Fibroblast of lung (primary cell): ENCODE measurements at regions not wholly inside any gene's neighbourhood (a gene's known extent, or its start where the extent isn't known, plus 50 kb on each side); places are given as distances from the start of the nearest gene placed in this dataset.

Experiments
- DNase-seq, 2 donors: peaks; one replicate each; pipeline versions ENCODE4 v3.0.0 to v3.0.0-alpha.2; 2010; ENCODE audit warnings: low read depth in 2 of 2
- H2AFZ ChIP-seq: 2 replicates; pipeline ENCODE4 v1.5.1; 2012; ENCODE audit warnings: low read length, control low read depth, inconsistent platforms
- H3K27ac ChIP-seq: 2 replicates; pipeline ENCODE4 v1.5.1; 2011; ENCODE audit warnings: low read length, control low read depth; ENCODE audit not compliant: insufficient read depth
- H3K27me3 ChIP-seq: 2 replicates; pipeline ENCODE4 v1.5.1; 2011; ENCODE audit warnings: mild to moderate bottlenecking, low read length; ENCODE audit not compliant: control insufficient read depth, insufficient read depth
- H3K36me3 ChIP-seq: 2 replicates; pipeline ENCODE4 v1.5.1; 2011; ENCODE audit warnings: low read length; ENCODE audit not compliant: control insufficient read depth, insufficient read depth
- H3K4me1 ChIP-seq: 2 replicates; pipeline ENCODE4 v1.5.1; 2011; ENCODE audit warnings: low read length; ENCODE audit not compliant: control insufficient read depth, insufficient read depth; ENCODE audit errors: extremely low read depth
- H3K4me2 ChIP-seq: 2 replicates; pipeline ENCODE4 v1.5.1; 2011; ENCODE audit warnings: low read length, control low read depth; ENCODE audit not compliant: insufficient read depth; ENCODE audit errors: extremely low read depth
- H3K4me3 ChIP-seq, 4 experiments: fragments of 200-600 bp in 1 of 4; sonication (generic) in 1 of 4; replicated peaks in 1 of 4; 2 replicates each; pipeline ENCODE4 v1.5.1; 2011 to 2016; ENCODE audit warnings: low read length in 4 of 4, low read depth in 3 of 4, mild to moderate bottlenecking in 3 of 4, control low read depth in 2 of 4, inconsistent platforms in 1 of 4, mixed read lengths in 1 of 4; ENCODE audit not compliant: insufficient read depth in 1 of 4; ENCODE audit errors: control extremely low read depth in 1 of 4
- H3K79me2 ChIP-seq: 2 replicates; pipeline ENCODE4 v1.5.1; 2012; ENCODE audit warnings: mild to moderate bottlenecking, low read length, inconsistent platforms; ENCODE audit not compliant: control insufficient read depth, insufficient read depth
- H3K9ac ChIP-seq: 2 replicates; pipeline ENCODE4 v1.5.1; 2011; ENCODE audit warnings: mild to moderate bottlenecking, low read length, control low read depth; ENCODE audit not compliant: insufficient read depth
- H3K9me3 ChIP-seq: 2 replicates; pipeline ENCODE4 v1.5.1; 2012; ENCODE audit warnings: low read depth, low read length; ENCODE audit not compliant: control insufficient read depth, insufficient read depth
- H4K20me1 ChIP-seq: 2 replicates; pipeline ENCODE4 v1.5.1; 2011; ENCODE audit warnings: low read length; ENCODE audit not compliant: control insufficient read depth, insufficient read depth; ENCODE audit errors: extremely low read depth
- CTCF ChIP-seq, 2 donors: IDR thresholded peaks in 1 of 2; conservative IDR thresholded peaks in 1 of 2; 1 replicate in 1 of 2; 2 replicates in 1 of 2; pipeline ENCODE4 v1.5.1; 2011 to 2012; ENCODE audit warnings: low read length in 2 of 2, control low read depth in 1 of 2, inconsistent platforms in 1 of 2, low read depth in 1 of 2, mild to moderate bottlenecking in 1 of 2
- EZH2 ChIP-seq: IDR thresholded peaks from 2 replicates; pipeline ENCODE4 v1.5.1; 2012; ENCODE audit warnings: low read length, control low read depth, mild to moderate bottlenecking; ENCODE audit errors: missing control alignments

GRCh38 chr11:110935018-110935640, 222.9 kb upstream of the ARHGAP20 start:
- H3K27me3 ChIP-seq: no peaks in the 10 kb centered on the region
- no peak overlapping the region for H3K9ac ChIP-seq
- TF ChIP-seq EZH2: no peak
- TF ChIP-seq CTCF (conservative IDR thresholded peaks at IDR 0.05 in 1 of 2, IDR thresholded peaks at IDR 0.05 in 1 of 2; ENCODE audit: low read depth in 1 of 2, low read length in 2 of 2): no peak
- H3K79me2 ChIP-seq: no peaks in the 10 kb centered on the region
- no peak overlapping the region for H3K27ac ChIP-seq
- H3K4me3 ChIP-seq: no peak overlapping the region
- H3K36me3 ChIP-seq: no peaks in the 10 kb centered on the region
- DNase-seq: no peak
- no peaks in the 10 kb centered on the region for H3K4me1 ChIP-seq
- H3K4me2 ChIP-seq: no peak overlapping the region
- no peaks in the 10 kb centered on the region for H4K20me1 ChIP-seq
- H3K9me3 ChIP-seq: no peaks in the 10 kb centered on the region
- no peak overlapping the region for H2AFZ ChIP-seq

GRCh38 chr11:110929129-110929528, 216.9 kb upstream of the ARHGAP20 start:
- DNase-seq: no peak
- Histone ChIP-seq H3K27me3 (no peaks in the 10 kb centered on the region), H3K9ac (no peak overlapping the region), H2AFZ (no peak overlapping the region), H3K9me3 (no peaks in the 10 kb centered on the region), H3K36me3 (no peaks in the 10 kb centered on the region), H3K4me2 (no peak overlapping the region), H3K27ac (no peak overlapping the region), H3K4me3 (no peak overlapping the region), H3K79me2 (no peaks in the 10 kb centered on the region), H4K20me1 (no peaks in the 10 kb centered on the region), H3K4me1 (no peaks in the 10 kb centered on the region)
- no peak for TF ChIP-seq CTCF (conservative IDR thresholded peaks at IDR 0.05 in 1 of 2, IDR thresholded peaks at IDR 0.05 in 1 of 2; ENCODE audit: low read depth in 1 of 2, low read length in 2 of 2)
- no peak for TF ChIP-seq EZH2

- Histone ChIP-seq H3K4me1 (no peaks in the 10 kb centered on the region), H3K4me2 (no peak overlapping the region), H3K9me3 (no peaks in the 10 kb centered on the region), H3K79me2 (no peaks in the 10 kb centered on the region), H3K27me3 (no peaks in the 10 kb centered on the region), H4K20me1 (no peaks in the 10 kb centered on the region), H3K4me3 (no peak overlapping the region), H3K36me3 (no peaks in the 10 kb centered on the region), H2AFZ (no peak overlapping the region), H3K9ac (no peak overlapping the region), H3K27ac (no peak overlapping the region)
- DNase-seq: no peak
- TF ChIP-seq EZH2 (no peak), CTCF (conservative IDR thresholded peaks at IDR 0.05 in 1 of 2, IDR thresholded peaks at IDR 0.05 in 1 of 2; ENCODE audit: low read depth in 1 of 2, low read length in 2 of 2) (no peak)
These were observed 216.2 kb upstream of the ARHGAP20 start for GRCh38 chr11:110928391-110928790.
